ENCODE measurements at regions not wholly inside any gene's neighbourhood (a gene's known extent, or its start where the extent isn't known, plus 50 kb on each side); places are given as distances from the start of the nearest gene placed in this dataset.

- TF ChIP-seq EP300 (IDR thresholded peaks at IDR 0.05), result no peak
- no peak for TF ChIP-seq CTCF (IDR thresholded peaks at IDR 0.05)
- TF ChIP-seq POLR2AphosphoS5 (IDR thresholded peaks at IDR 0.05), result no peak
- no peak for TF ChIP-seq POLR2A (IDR thresholded peaks at IDR 0.05)
Measured at GRCh38 chr1:34452451-34452850, 275.7 kb downstream of the C1orf94 start.
